Activated CD8-positive, alpha-beta memory T cell treated with anti-CD3 and anti-CD28 coated beads for 24 hours (primary cell): ENCODE measurements at regions not wholly inside any gene's neighbourhood (a gene's known extent, or its start where the extent isn't known, plus 50 kb on each side); places are given as distances from the start of the nearest gene placed in this dataset.

Experiments
- DNase-seq: peaks from one replicate; pipeline ENCODE4 v3.0.0-alpha.2; 2020

- DNase-seq: no peak
These were observed 144.5 kb upstream of the DCN start for GRCh38 chr12:91327131-91327530.

- DNase-seq: peak; percentile 59
These were observed 143.7 kb upstream of the DCN start for GRCh38 chr12:91326058-91327027.

- DNase-seq: no peak
These were observed 138.4 kb upstream of the DCN start for GRCh38 chr12:91320999-91321398.

GRCh38 chr12:91319071-91319760 lies 136.6 kb upstream of the DCN start:
- no peak for DNase-seq

GRCh38 chr12:91317306-91317705 lies 134.7 kb upstream of the DCN start:
- no peak for DNase-seq

GRCh38 chr12:91316907-91317269 lies 134.3 kb upstream of the DCN start:
- no peak for DNase-seq

- DNase-seq: no peak
These were observed 133.7 kb upstream of the DCN start for GRCh38 chr12:91316161-91316906.

- DNase-seq: no peak
These were observed 128.5 kb upstream of the DCN start for GRCh38 chr12:91311081-91311480.

- no peak for DNase-seq
These were observed 126.8 kb upstream of the DCN start for GRCh38 chr12:91309450-91309849.

GRCh38 chr12:91307957-91308670 lies 125.5 kb upstream of the DCN start:
- no peak for DNase-seq

GRCh38 chr12:91290354-91290753 lies 107.7 kb upstream of the DCN start:
- no peak for DNase-seq

- DNase-seq: no peak
These were observed 107.3 kb upstream of the DCN start for GRCh38 chr12:91289906-91290305.

GRCh38 chr12:91289072-91289471 lies 106.5 kb upstream of the DCN start:
- DNase-seq: no peak

GRCh38 chr12:91287753-91288152 lies 105.1 kb upstream of the DCN start:
- no peak for DNase-seq

- no peak for DNase-seq
These were observed 95.5 kb upstream of the DCN start for GRCh38 chr12:91278126-91278525.

GRCh38 chr12:91276509-91276908 lies 93.9 kb upstream of the DCN start:
- no peak for DNase-seq

- no peak for DNase-seq
These were observed 92.7 kb upstream of the DCN start for GRCh38 chr12:91275321-91275720.

GRCh38 chr12:91274916-91275315 lies 92.3 kb upstream of the DCN start:
- no peak for DNase-seq

- DNase-seq: no peak
These were observed 90.9 kb upstream of the DCN start for GRCh38 chr12:91273560-91273959.

GRCh38 chr12:91272461-91273063 lies 89.9 kb upstream of the DCN start:
- DNase-seq: no peak

- no peak for DNase-seq
These were observed 88.6 kb upstream of the DCN start for GRCh38 chr12:91271185-91271584.

- no peak for DNase-seq
These were observed 84.4 kb upstream of the DCN start for GRCh38 chr12:91267039-91267438.
